ENCODE measurements at regions not wholly inside any gene's neighbourhood (a gene's known extent, or its start where the extent isn't known, plus 50 kb on each side); places are given as distances from the start of the nearest gene placed in this dataset.

GRCh38 chr15:24878153-24878552 lies 76.6 kb upstream of the SNRPN start:
- no peak for TF ChIP-seq HNF4A (conservative IDR thresholded peaks at IDR 0.05)
- TF ChIP-seq RXRA (IDR thresholded peaks at IDR 0.05): no peak
- TF ChIP-seq CTCF (IDR thresholded peaks at IDR 0.05; ENCODE audit: low read depth, low read length, missing input control): no peak
- no peak for TF ChIP-seq RAD21 (IDR thresholded peaks at IDR 0.05)

All from liver (tissue), 3 donors.